Tibial artery (tissue), 4 donors: ENCODE measurements at regions not wholly inside any gene's neighbourhood (a gene's known extent, or its start where the extent isn't known, plus 50 kb on each side); places are given as distances from the start of the nearest gene placed in this dataset.

ENCODE experiments used
- DNase-seq, 2 donors: peaks; one replicate each; pipeline ENCODE4 v3.0.0-alpha.2; 2019
- H3K27ac ChIP-seq, 2 donors: fragments of 200-600 bp; sonication (generic) in 1 of 2; 1 replicate in 1 of 2; 2 replicates in 1 of 2; pipeline ENCODE4 v1.5.1; 2018 to 2019; ENCODE audit warnings: mild to moderate bottlenecking in 1 of 2
- H3K27me3 ChIP-seq, 2 donors: fragments of 200-600 bp; sonication (generic) in 1 of 2; one replicate each; pipeline versions ENCODE4 v1.5.1 to v1.6.0; 2016 to 2019
- H3K36me3 ChIP-seq, 3 donors: fragments of 200-600 bp; sonication (generic) in 2 of 3; one replicate each; pipeline ENCODE4 v1.5.1; 2016 to 2019; ENCODE audit warnings: mild to moderate bottlenecking in 2 of 3
- H3K4me1 ChIP-seq, 4 donors: fragments of 200-600 bp; sonication (generic) in 2 of 4; 1 replicate in 3 of 4; 2 replicates in 1 of 4; pipeline ENCODE4 v1.5.1; 2016 to 2019
- H3K4me3 ChIP-seq, 2 donors: fragments of 200-600 bp; sonication (generic) in 1 of 2; 1 replicate in 1 of 2; 2 replicates in 1 of 2; pipeline ENCODE4 v1.5.1; 2018 to 2019; ENCODE audit warnings: mild to moderate bottlenecking in 2 of 2
- H3K9me3 ChIP-seq, 3 donors: fragments of 200-600 bp; sonication (generic) in 1 of 3; one replicate each; pipeline ENCODE4 v1.5.1; 2016 to 2019
- intact Hi-C: fragments of 100-400 bp; cut with DNase I; formaldehyde crosslinking; loops from one replicate; pipeline ENCODE4 v1.15.0; 2023; ENCODE audit warnings: low total_unique reads
- TF ChIP-seq, protein P1 (sequence below), 2 experiments: fragments of 200-600 bp in 1 of 2; fragments of 450-650 bp in 1 of 2; IDR thresholded peaks; one replicate each; pipeline ENCODE4 v1.5.1; 2017 to 2019; ENCODE audit warnings: antibody characterized with exemption in 2 of 2, mild to moderate bottlenecking in 1 of 2, moderate library complexity in 1 of 2

DNA sequence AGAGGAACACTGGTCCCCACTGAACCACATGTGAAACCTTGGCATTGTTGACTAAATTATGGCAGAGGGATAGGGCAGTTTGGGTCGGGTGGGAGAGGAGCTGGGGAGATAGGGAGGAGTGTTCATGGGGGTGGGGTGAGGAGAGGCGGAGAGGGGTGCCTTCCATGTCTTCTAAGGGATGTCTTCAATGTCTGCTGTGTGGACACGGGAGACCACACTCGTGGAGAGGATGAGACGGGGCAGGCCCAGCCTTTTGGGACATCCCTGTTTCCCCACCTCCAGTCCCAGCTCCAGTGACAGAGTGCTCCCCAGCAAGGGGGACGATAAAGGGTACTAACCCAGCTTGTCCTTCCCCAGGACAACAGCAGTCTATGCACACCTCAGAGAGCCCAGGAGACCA lies 146.4 kb upstream of the MAMLD1 start:
- Histone ChIP-seq H3K4me1 (peaks cover 0 to 5% (median 0%) of the 10 kb centered on the region in 4 donors), H3K36me3 (no peaks in the 10 kb centered on the region), H3K4me3 (no peak overlapping the region), H3K9me3 (no peaks in the 10 kb centered on the region), H3K27me3 (no peaks in the 10 kb centered on the region), H3K27ac (no peak overlapping the region)
- intact Hi-C loops = no loop called here
- DNase-seq = no peak
- TF ChIP-seq, protein P1, sequence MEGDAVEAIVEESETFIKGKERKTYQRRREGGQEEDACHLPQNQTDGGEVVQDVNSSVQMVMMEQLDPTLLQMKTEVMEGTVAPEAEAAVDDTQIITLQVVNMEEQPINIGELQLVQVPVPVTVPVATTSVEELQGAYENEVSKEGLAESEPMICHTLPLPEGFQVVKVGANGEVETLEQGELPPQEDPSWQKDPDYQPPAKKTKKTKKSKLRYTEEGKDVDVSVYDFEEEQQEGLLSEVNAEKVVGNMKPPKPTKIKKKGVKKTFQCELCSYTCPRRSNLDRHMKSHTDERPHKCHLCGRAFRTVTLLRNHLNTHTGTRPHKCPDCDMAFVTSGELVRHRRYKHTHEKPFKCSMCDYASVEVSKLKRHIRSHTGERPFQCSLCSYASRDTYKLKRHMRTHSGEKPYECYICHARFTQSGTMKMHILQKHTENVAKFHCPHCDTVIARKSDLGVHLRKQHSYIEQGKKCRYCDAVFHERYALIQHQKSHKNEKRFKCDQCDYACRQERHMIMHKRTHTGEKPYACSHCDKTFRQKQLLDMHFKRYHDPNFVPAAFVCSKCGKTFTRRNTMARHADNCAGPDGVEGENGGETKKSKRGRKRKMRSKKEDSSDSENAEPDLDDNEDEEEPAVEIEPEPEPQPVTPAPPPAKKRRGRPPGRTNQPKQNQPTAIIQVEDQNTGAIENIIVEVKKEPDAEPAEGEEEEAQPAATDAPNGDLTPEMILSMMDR (IDR thresholded peaks at IDR 0.05) = no peak

DNA sequence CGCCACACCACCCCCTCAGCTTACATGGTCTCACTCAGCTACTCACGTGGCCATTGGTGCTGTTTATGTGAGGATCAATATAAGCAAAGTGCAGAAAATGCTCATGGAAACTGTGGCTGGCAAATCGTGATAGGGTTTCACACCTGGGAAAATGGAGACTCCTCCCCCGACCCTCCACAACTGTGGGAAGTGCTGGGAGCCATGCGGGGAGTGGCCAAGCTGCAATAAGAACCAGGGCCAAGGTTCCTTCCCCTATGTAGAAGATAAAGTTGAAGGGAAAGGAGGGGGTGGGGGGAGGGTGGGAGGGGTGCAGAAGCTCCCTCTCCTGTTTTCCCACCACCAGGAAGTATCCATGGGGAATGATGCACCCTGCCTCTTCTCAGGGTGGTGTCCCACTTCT lies 145.5 kb upstream of the MAMLD1 start:
- intact Hi-C loops = no loop called here
- DNase-seq = no peak
- H3K9me3 ChIP-seq = no peaks in the 10 kb centered on the region
- no peaks in the 10 kb centered on the region for H3K27me3 ChIP-seq
- no peak overlapping the region for H3K4me3 ChIP-seq
- no peaks in the 10 kb centered on the region for H3K36me3 ChIP-seq
- peaks cover 0 to 5% (median 0%) of the 10 kb centered on the region in 4 donors for H3K4me1 ChIP-seq
- TF ChIP-seq, protein P1 (IDR thresholded peaks at IDR 0.05) = no peak
- no peak overlapping the region for H3K27ac ChIP-seq

DNA sequence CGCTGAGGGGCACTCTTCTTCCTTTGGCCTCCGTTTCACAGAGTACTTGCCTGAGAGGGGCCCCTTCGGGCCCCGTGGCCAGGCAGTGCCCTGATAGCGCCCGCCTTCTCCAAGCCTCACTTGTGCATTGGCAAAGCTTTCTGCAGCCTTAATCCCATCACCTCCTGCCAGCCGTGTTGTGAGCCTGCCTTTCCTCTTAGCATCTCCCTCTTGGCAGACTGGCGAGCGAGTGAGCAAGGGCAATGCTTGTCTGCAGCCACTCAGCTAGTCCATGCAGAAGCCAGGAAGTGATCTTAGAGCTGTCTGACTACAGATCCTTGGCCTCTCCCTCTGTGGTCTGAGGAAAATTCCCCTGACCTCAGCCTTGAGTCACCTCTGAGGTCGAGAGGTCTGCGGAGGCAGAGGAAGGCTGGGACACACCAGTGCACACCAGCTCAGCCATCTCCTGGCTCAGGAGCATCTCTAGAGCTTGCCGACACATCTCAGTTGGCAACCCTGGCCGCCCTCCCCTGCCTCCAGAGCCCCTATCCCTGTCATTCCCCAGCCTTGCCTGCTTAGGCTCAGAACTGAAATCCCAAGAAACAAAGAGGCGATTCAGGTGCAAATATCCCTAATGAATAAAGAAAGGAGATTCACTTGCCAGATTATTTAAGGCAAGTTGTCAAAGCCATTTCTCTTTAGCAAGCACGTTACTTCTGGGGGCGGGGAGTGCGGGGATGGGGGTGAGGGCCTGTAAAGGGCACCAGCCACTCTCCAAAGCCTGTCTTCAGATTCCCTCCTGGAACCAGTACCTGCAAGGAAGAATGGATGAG lies 143.5 kb upstream of the MAMLD1 start:
- Histone ChIP-seq H3K4me1 (no peaks in the 10 kb centered on the region), H3K36me3 (no peaks in the 10 kb centered on the region)

DNA sequence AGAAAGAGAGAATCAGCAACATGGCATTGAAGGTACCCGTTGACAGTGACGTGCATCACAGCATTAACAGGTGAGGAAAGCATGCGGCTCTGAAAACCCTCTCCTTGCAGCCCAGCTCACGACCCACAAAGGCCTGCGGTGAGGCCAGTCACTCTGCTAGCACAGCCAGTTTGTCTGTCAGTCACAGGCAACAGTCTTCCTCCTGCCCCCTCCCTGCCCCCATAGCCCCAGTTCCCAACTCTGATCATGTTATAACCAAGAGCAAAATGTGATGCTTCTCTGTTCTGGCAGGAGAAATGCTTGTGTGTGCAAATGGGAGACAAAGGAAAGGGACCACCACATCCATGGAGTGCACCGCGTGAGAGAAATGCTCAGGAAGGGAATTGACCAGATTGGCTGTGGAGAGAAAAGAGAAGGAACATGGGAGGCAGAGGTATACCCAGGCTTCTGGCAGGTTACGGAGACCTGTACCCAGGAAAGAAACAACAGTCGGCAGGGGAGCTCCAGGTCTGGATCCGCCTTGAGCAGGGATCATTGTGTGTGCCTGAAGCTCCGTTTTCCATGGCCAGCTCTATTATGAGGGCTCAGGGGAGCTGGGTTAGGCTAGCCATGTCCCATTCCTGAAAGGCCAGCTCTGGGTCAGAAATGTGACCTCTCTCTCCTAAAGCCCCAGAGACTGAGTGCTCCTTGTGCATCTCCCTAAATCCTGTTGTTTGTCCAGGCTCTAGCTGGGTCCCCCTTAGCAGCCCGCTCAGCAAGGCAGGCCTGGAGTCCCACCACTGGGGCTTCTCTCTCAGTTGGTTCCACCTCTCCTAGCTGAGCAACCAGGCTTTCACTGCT lies 139.7 kb upstream of the MAMLD1 start:
- Histone ChIP-seq H3K27me3 (no peaks in the 10 kb centered on the region), H3K4me1 (no peaks in the 10 kb centered on the region), H3K27ac (no peak overlapping the region), H3K36me3 (no peaks in the 10 kb centered on the region), H3K4me3 (no peak overlapping the region), H3K9me3 (no peaks in the 10 kb centered on the region)
- TF ChIP-seq, protein P1 (IDR thresholded peaks at IDR 0.05) = no peak
- intact Hi-C loops = no loop called here
- no peak for DNase-seq

More for the DNA sequence above, 143.5 kb upstream of the MAMLD1 start:
- H3K27me3 ChIP-seq = no peaks in the 10 kb centered on the region
- no peaks in the 10 kb centered on the region for H3K9me3 ChIP-seq
- no peak for DNase-seq
- no peak overlapping the region for H3K27ac ChIP-seq
- TF ChIP-seq, protein P1 (IDR thresholded peaks at IDR 0.05) = no peak
- H3K4me3 ChIP-seq = no peak overlapping the region
- intact Hi-C loops = no loop called here

DNA sequence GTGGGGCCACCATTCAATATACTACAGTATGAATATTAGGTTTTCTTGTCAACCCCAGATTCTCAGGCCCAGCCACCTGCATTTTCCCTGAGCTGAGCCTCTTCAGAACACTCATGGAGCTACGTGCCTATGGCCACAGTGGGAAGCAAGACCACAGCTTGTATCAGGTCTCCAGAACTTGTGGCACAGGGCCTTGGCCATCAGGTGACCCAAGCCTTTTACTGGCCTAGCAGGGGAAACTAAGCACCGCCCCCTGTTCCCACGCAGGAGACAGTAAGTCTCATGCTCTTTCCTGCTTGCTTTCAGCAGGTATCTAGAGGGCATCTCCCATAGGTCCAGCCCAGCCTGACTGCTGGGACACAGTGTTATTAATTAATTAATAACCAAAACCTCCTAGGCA lies 138.4 kb upstream of the MAMLD1 start:
- no peak overlapping the region for H3K4me3 ChIP-seq
- TF ChIP-seq, protein P1 (IDR thresholded peaks at IDR 0.05) = no peak
- H3K27me3 ChIP-seq = no peaks in the 10 kb centered on the region
- intact Hi-C loops = no loop called here
- no peaks in the 10 kb centered on the region for H3K9me3 ChIP-seq
- no peak for DNase-seq
- H3K4me1 ChIP-seq = no peaks in the 10 kb centered on the region
- H3K27ac ChIP-seq = no peak overlapping the region
- H3K36me3 ChIP-seq = no peaks in the 10 kb centered on the region
